HCT116 (cell line): ENCODE measurements at regions not wholly inside any gene's neighbourhood (a gene's known extent, or its start where the extent isn't known, plus 50 kb on each side); places are given as distances from the start of the nearest gene placed in this dataset.

Experiments used
- ATAC-seq: fragments of 200-7000 bp; cut with Tn5 transposase; 2 replicates; pipeline ENCODE4 v1.9.1; 2020; ENCODE audit warnings: mild to moderate bottlenecking, moderate library complexity
- BruUV-seq: library from RNA; stranded (reverse); fragments of 400-500 nt; replicated peaks from 2 replicates; lab custom pipeline; 2021; lab: Mats Ljungman, UMichigan
- CTCF ChIA-PET: fragments of 300-600 bp; sonication (Branson Sonifier 250); formaldehyde crosslinking; loops from one replicate; lab custom pipeline; 2021; ENCODE audit warnings: antibody characterized with exemption; lab: Charles Lee
- POLR2A ChIA-PET: fragments of 300-600, 350-600 bp; sonication (Branson Sonifier 250); formaldehyde crosslinking; loops from one replicate; lab custom pipeline; 2021; ENCODE audit warnings: antibody characterized with exemption; lab: Charles Lee
- RAD21 ChIA-PET, 2 experiments: fragments of 300-600 bp; sonication (Branson Sonifier 250); formaldehyde crosslinking; loops; one replicate each; lab custom pipeline; 2023; ENCODE audit warnings: low total read pairs in 2 of 2; ENCODE audit not compliant: uncharacterized antibody in 2 of 2, unreplicated experiment in 2 of 2, low non-redundant PET in 1 of 2; lab: Charles Lee
- DNase-seq: peaks from one replicate; pipeline ENCODE4 v3.0.0-alpha.2; 2010; ENCODE audit warnings: low read depth, low spot score
- H2AFZ ChIP-seq: fragments of 200-600 bp; shearing (Covaris generic), sonication (generic); 2 replicates; pipeline ENCODE4 v1.6.1; 2017; ENCODE audit warnings: low read depth, mixed run types, mixed read lengths, antibody characterized with exemption, low read length; ENCODE audit not compliant: poor library complexity, severe bottlenecking
- H3K27ac ChIP-seq: 2 replicates; pipeline ENCODE4 v1.5.1; 2012; ENCODE audit warnings: low read depth, low read length
- H3K27me3 ChIP-seq: fragments of 200-600 bp; sonication (generic); 2 replicates; pipeline ENCODE4 v1.6.1; 2016; ENCODE audit warnings: mixed run types, low read length, mixed read lengths; ENCODE audit not compliant: insufficient read depth
- H3K36me3 ChIP-seq, 2 experiments: fragments of 200-500 bp in 1 of 2; fragments of 200-600 bp in 1 of 2; sonication (Bioruptor generic) in 1 of 2; sonication (generic) in 1 of 2; 2 replicates each; pipeline versions ENCODE4 v1.5.1 to v1.6.1; 2014 to 2016; ENCODE audit warnings: low read length in 2 of 2, inconsistent platforms in 1 of 2, mixed read lengths in 1 of 2, mixed run types in 1 of 2; ENCODE audit not compliant: insufficient read depth in 2 of 2, control insufficient read depth in 1 of 2
- H3K4me1 ChIP-seq, 2 experiments: fragments of 200-600 bp in 1 of 2; sonication (generic) in 1 of 2; 2 replicates each; pipeline versions ENCODE4 v1.5.1 to v1.6.1; 2012 to 2017; ENCODE audit warnings: low read length in 2 of 2, inconsistent platforms in 1 of 2, mild to moderate bottlenecking in 1 of 2, mixed read lengths in 1 of 2, mixed run types in 1 of 2, moderate library complexity in 1 of 2; ENCODE audit not compliant: insufficient read depth in 2 of 2, control insufficient read depth in 1 of 2
- H3K4me2 ChIP-seq: fragments of 200-600 bp; sonication (generic); 2 replicates; pipeline ENCODE4 v1.6.1; 2017; ENCODE audit warnings: mixed run types, low read length, mixed read lengths
- H3K4me3 ChIP-seq, 2 experiments: fragments of 200-600 bp in 1 of 2; sonication (generic) in 1 of 2; replicated peaks in 1 of 2; 2 replicates each; pipeline ENCODE4 v1.5.1; 2011 to 2016; ENCODE audit warnings: low read length in 2 of 2, control low read depth in 1 of 2, low read depth in 1 of 2, mild to moderate bottlenecking in 1 of 2, mixed read lengths in 1 of 2, mixed run types in 1 of 2
- H3K79me2 ChIP-seq: fragments of 200-600 bp; sonication (generic); 2 replicates; pipeline ENCODE4 v1.6.1; 2017; ENCODE audit warnings: mild to moderate bottlenecking, mixed run types, low read length, moderate library complexity, mixed read lengths; ENCODE audit not compliant: insufficient read depth
- H3K9ac ChIP-seq: fragments of 200-600 bp; sonication (generic); 2 replicates; pipeline ENCODE4 v1.6.1; 2016; ENCODE audit warnings: low read length, mixed read lengths
- H3K9me2 ChIP-seq: fragments of 200-600 bp; sonication (generic), shearing (Covaris generic); 2 replicates; pipeline ENCODE4 v1.6.1; 2017; ENCODE audit warnings: mixed run types, mild to moderate bottlenecking, moderate library complexity; ENCODE audit not compliant: insufficient read depth
- H3K9me3 ChIP-seq, 2 experiments: fragments of 200-500 bp in 1 of 2; fragments of 200-600 bp in 1 of 2; sonication (Bioruptor generic) in 1 of 2; sonication (generic) in 1 of 2; 2 replicates each; pipeline ENCODE4 v1.6.1; 2014 to 2017; ENCODE audit warnings: low read length in 2 of 2, mixed read lengths in 2 of 2, inconsistent platforms in 1 of 2, low read depth in 1 of 2, mild to moderate bottlenecking in 1 of 2, mixed run types in 1 of 2, moderate library complexity in 1 of 2; ENCODE audit not compliant: control insufficient read depth in 1 of 2, insufficient read depth in 1 of 2
- H4K20me1 ChIP-seq: fragments of 200-600 bp; sonication (generic), shearing (Covaris generic); 2 replicates; pipeline ENCODE4 v1.6.1; 2017; ENCODE audit warnings: mixed run types, mild to moderate bottlenecking, moderate library complexity; ENCODE audit not compliant: insufficient read depth
- CBX3 ChIP-seq: IDR thresholded peaks from 2 replicates; pipeline ENCODE4 v1.6.1; 2012; ENCODE audit warnings: low read depth
- CEBPB ChIP-seq: IDR thresholded peaks from 2 replicates; pipeline ENCODE4 v1.6.1; 2012; ENCODE audit warnings: low read depth
- EGR1 ChIP-seq: IDR thresholded peaks from 2 replicates; pipeline ENCODE4 v1.6.1; 2012; ENCODE audit warnings: low read depth
- EZH2 ChIP-seq: fragments of 200-600 bp; sonication (generic); IDR thresholded peaks from 2 replicates; pipeline ENCODE4 v1.6.1; 2017; ENCODE audit warnings: antibody characterized with exemption, mixed run types
- POLR2A ChIP-seq: IDR thresholded peaks from 2 replicates; pipeline ENCODE4 v1.7.0; 2011; ENCODE audit warnings: borderline replicate concordance; ENCODE audit not compliant: insufficient read depth, insufficient read length; ENCODE audit errors: extremely low read depth
- SP1 ChIP-seq: IDR thresholded peaks from 2 replicates; pipeline ENCODE4 v1.6.1; 2012; ENCODE audit warnings: low read depth
- SRF ChIP-seq: IDR thresholded peaks from 2 replicates; pipeline ENCODE4 v1.6.1; 2012; ENCODE audit warnings: low read depth
- TCF7L2 ChIP-seq: IDR thresholded peaks from 2 replicates; pipeline ENCODE4 v1.7.0; 2011; ENCODE audit warnings: borderline replicate concordance, inconsistent platforms; ENCODE audit not compliant: insufficient read depth, insufficient read length; ENCODE audit errors: extremely low read depth
- ZNF274 ChIP-seq: fragments of 200-500 bp; sonication (Bioruptor generic); IDR thresholded peaks from 2 replicates; pipeline ENCODE4 v1.6.1; 2014; ENCODE audit warnings: mild to moderate bottlenecking, low read depth, low read length, inconsistent platforms
- intact Hi-C: fragments of 100-400 bp; cut with micrococcal nuclease; formaldehyde crosslinking; loops from 2 replicates; pipeline ENCODE4 v1.10.0; 2022
- TF ChIP-seq, protein P1 (sequence below): IDR thresholded peaks from 2 replicates; pipeline ENCODE4 v1.6.1; 2012
- TF ChIP-seq, protein P2 (sequence below): IDR thresholded peaks from 2 replicates; pipeline ENCODE4 v1.6.1; 2011; ENCODE audit warnings: mild to moderate bottlenecking, low read length, moderate library complexity; ENCODE audit not compliant: insufficient replicate concordance; ENCODE audit errors: extremely low read depth

DNA sequence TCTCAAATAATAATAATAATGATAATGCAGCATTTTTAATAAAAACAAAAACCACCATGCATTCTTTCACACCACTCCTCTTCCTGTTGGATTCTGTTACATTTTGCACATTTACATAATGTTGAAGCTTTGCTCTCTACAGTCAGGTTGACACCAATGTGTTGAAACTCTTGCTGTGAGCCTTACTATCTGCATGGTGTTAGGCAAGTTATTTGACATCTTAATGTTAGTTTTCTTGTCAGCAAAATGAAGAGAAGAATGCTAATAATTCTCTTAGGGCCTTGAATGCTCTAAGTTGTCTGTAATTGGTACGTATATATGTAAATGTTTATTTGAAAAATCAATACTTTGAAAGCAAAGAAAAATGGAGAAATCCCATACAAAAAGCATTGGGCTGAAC lies 525.5 kb upstream of the PTGER4 start:
- Histone ChIP-seq H3K27ac (no peak overlapping the region), H4K20me1 (no peaks in the 10 kb centered on the region), H3K9me3 (no peaks in the 10 kb centered on the region), H2AFZ (no peak overlapping the region), H3K4me1 (no peaks in the 10 kb centered on the region), H3K79me2 (no peaks in the 10 kb centered on the region), H3K27me3 (no peaks in the 10 kb centered on the region), H3K9me2 (no peaks in the 10 kb centered on the region), H3K9ac (no peak overlapping the region), H3K4me3 (no peak overlapping the region), H3K36me3 (no peaks in the 10 kb centered on the region), H3K4me2 (no peak overlapping the region)
- DNase-seq (no peak), ATAC-seq (no peak)
- CTCF ChIA-PET: no interaction called here
- RAD21 ChIA-PET: no interaction called here
- POLR2A ChIA-PET: no interaction called here
- intact Hi-C loops: no loop called here
- TF ChIP-seq CBX3: no peak
- no peak for TF ChIP-seq SRF
- no peak for TF ChIP-seq ZNF274
- no TSS peak for BruUV-seq

DNA sequence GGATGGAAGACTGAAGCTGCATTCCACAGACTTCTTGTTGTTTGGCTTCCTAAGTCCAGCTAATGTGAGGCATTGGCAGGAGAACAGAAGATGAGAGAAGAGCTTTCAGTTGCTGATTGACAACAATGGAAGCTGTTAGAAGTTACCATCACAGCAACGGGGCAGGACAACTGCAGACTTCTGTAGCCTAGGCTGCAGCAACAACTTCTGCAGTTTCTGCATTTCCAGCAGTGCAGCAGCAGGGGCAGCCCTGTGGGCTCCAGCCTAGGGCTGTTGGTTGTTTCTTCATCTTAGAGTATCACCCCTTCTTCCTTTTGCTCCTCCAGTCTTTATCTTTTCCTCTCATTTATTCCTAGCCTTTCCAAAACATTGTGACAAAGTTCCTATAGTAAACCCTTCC lies 528.8 kb upstream of the PTGER4 start:
- no peak for ATAC-seq
- H3K4me3 ChIP-seq: no peak overlapping the region
- H4K20me1 ChIP-seq: no peaks in the 10 kb centered on the region
- no TSS peak for BruUV-seq
- ChIA-PET POLR2A (no interaction called here), RAD21 (no interaction called here), CTCF (no interaction called here)
- H3K9ac ChIP-seq: no peak overlapping the region
- TF ChIP-seq SP1 (no peak), CBX3 (no peak), EGR1 (no peak), TCF7L2 (no peak), POLR2A (no peak), SRF (no peak), CEBPB (no peak), EZH2 (no peak)
- TF ChIP-seq, protein P1, sequence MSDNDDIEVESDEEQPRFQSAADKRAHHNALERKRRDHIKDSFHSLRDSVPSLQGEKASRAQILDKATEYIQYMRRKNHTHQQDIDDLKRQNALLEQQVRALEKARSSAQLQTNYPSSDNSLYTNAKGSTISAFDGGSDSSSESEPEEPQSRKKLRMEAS: no peak
- TF ChIP-seq, protein P2, sequence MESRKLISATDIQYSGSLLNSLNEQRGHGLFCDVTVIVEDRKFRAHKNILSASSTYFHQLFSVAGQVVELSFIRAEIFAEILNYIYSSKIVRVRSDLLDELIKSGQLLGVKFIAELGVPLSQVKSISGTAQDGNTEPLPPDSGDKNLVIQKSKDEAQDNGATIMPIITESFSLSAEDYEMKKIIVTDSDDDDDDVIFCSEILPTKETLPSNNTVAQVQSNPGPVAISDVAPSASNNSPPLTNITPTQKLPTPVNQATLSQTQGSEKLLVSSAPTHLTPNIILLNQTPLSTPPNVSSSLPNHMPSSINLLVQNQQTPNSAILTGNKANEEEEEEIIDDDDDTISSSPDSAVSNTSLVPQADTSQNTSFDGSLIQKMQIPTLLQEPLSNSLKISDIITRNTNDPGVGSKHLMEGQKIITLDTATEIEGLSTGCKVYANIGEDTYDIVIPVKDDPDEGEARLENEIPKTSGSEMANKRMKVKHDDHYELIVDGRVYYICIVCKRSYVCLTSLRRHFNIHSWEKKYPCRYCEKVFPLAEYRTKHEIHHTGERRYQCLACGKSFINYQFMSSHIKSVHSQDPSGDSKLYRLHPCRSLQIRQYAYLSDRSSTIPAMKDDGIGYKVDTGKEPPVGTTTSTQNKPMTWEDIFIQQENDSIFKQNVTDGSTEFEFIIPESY: no peak
- no peaks in the 10 kb centered on the region for H3K79me2 ChIP-seq
- no peaks in the 10 kb centered on the region for H3K9me2 ChIP-seq
- intact Hi-C loops: no loop called here
- H3K9me3 ChIP-seq: no peaks in the 10 kb centered on the region
- H3K27ac ChIP-seq: no peak overlapping the region
- no peak overlapping the region for H2AFZ ChIP-seq
- H3K4me1 ChIP-seq: no peaks in the 10 kb centered on the region
- DNase-seq: no peak
- H3K36me3 ChIP-seq: no peaks in the 10 kb centered on the region
- no peak overlapping the region for H3K4me2 ChIP-seq
- no peaks in the 10 kb centered on the region for H3K27me3 ChIP-seq
